Colonic mucosa (tissue), 4 donors: ENCODE measurements at regions not wholly inside any gene's neighbourhood (a gene's known extent, or its start where the extent isn't known, plus 50 kb on each side); places are given as distances from the start of the nearest gene placed in this dataset.
"Not testable (repeated sequence)": the region's sequence is repeated elsewhere in the genome, so short reads cannot be mapped to it uniquely, and the experiment has no call there.

Source experiments
- DNase-seq: peaks from one replicate; pipeline ENCODE4 v3.0.0-alpha.2; 2020
- H3K27ac ChIP-seq: fragments of 200-600 bp; one replicate; pipeline ENCODE4 v1.8.0; 2021
- H3K27me3 ChIP-seq: fragments of 200-600 bp; one replicate; pipeline ENCODE4 v1.8.0; 2021
- H3K36me3 ChIP-seq: fragments of 200-600 bp; one replicate; pipeline ENCODE4 v1.8.0; 2021
- H3K4me1 ChIP-seq: fragments of 200-600 bp; one replicate; pipeline ENCODE4 v1.8.0; 2021; ENCODE audit warnings: mild to moderate bottlenecking
- H3K4me3 ChIP-seq: fragments of 200-600 bp; one replicate; pipeline ENCODE4 v1.8.0; 2021
- H3K9ac ChIP-seq, 2 donors: one replicate each; pipeline ENCODE4 v1.7.0; 2013; ENCODE audit warnings: control low read depth in 2 of 2, low read depth in 2 of 2, low read length in 2 of 2
- H3K9me3 ChIP-seq: fragments of 200-600 bp; one replicate; pipeline ENCODE4 v1.8.0; 2021
- intact Hi-C: fragments of 100-400 bp; cut with DNase I; formaldehyde crosslinking; loops from one replicate; pipeline ENCODE4 v1.14.1; 2022
- TF ChIP-seq, protein P1 (sequence below): fragments of 200-600 bp; IDR thresholded peaks from one replicate; pipeline ENCODE4 v1.8.0; 2022; ENCODE audit warnings: antibody characterized with exemption, mild to moderate bottlenecking
- donor health status: healthy.
- donor health status: DM: no; HTN: no; CAD: no.
- donor health status: DM: no; HTN: no; CAD: no.

- Histone ChIP-seq H3K9me3 (no peaks in the 10 kb centered on the region), H3K4me3 (no peak overlapping the region), H3K4me1 (no peaks in the 10 kb centered on the region), H3K27ac (no peak overlapping the region), H3K9ac (no peak overlapping the region), H3K27me3 (no peaks in the 10 kb centered on the region), H3K36me3 (no peaks in the 10 kb centered on the region)
- TF ChIP-seq, protein P1, sequence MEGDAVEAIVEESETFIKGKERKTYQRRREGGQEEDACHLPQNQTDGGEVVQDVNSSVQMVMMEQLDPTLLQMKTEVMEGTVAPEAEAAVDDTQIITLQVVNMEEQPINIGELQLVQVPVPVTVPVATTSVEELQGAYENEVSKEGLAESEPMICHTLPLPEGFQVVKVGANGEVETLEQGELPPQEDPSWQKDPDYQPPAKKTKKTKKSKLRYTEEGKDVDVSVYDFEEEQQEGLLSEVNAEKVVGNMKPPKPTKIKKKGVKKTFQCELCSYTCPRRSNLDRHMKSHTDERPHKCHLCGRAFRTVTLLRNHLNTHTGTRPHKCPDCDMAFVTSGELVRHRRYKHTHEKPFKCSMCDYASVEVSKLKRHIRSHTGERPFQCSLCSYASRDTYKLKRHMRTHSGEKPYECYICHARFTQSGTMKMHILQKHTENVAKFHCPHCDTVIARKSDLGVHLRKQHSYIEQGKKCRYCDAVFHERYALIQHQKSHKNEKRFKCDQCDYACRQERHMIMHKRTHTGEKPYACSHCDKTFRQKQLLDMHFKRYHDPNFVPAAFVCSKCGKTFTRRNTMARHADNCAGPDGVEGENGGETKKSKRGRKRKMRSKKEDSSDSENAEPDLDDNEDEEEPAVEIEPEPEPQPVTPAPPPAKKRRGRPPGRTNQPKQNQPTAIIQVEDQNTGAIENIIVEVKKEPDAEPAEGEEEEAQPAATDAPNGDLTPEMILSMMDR: no peak
- intact Hi-C loops: no loop called here
- no peak for DNase-seq
These were observed 426.7 kb downstream of the LIG4 start for GRCh38 chr13:107788464-107789165.

- H3K4me1 ChIP-seq, H3K9me3 ChIP-seq, H3K27ac ChIP-seq, DNase-seq, H3K27me3 ChIP-seq, intact Hi-C loops, H3K36me3 ChIP-seq, H3K4me3 ChIP-seq, H3K9ac ChIP-seq: not testable (repeated sequence)
These were observed 432.7 kb downstream of the LIG4 start for GRCh38 chr13:107782646-107783045.

GRCh38 chr13:107778094-107778493, 437.2 kb downstream of the LIG4 start:
- DNase-seq: no peak
- H3K4me1 ChIP-seq: no peaks in the 10 kb centered on the region
- H3K36me3 ChIP-seq: no peaks in the 10 kb centered on the region
- TF ChIP-seq, protein P1: no peak
- H3K9me3 ChIP-seq: no peaks in the 10 kb centered on the region
- H3K27ac ChIP-seq: no peak overlapping the region
- no peaks in the 10 kb centered on the region for H3K27me3 ChIP-seq
- no peak overlapping the region for H3K9ac ChIP-seq
- intact Hi-C loops: no loop called here
- H3K4me3 ChIP-seq: no peak overlapping the region

DNA sequence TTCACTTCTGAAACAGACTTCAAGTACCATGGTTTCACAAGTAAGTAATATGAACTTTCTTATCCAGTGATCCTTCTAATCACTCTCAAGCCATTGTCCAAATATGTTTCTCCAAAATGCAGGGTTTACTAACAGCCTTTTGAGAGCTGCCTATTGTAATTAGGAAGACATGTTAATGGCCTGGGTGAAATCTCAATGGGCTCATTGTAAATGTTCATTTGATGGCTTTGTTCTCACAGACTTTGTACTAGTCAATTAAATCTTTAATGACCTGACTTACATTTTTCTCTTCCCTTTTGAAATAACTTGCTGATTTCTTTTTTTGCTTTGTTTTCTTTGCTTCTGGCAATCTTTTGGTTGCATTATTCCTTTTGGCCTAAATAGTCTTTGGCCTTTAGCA, 444.8 kb downstream of the LIG4 start:
- H3K9me3 ChIP-seq: no peaks in the 10 kb centered on the region
- no peak for DNase-seq
- H3K36me3 ChIP-seq: no peaks in the 10 kb centered on the region
- H3K9ac ChIP-seq: no peak overlapping the region
- no peaks in the 10 kb centered on the region for H3K27me3 ChIP-seq
- no peak overlapping the region for H3K4me3 ChIP-seq
- TF ChIP-seq, protein P1: no peak
- no peaks in the 10 kb centered on the region for H3K4me1 ChIP-seq
- no peak overlapping the region for H3K27ac ChIP-seq
- intact Hi-C loops: no loop called here

GRCh38 chr13:107767119-107767518, 448.2 kb downstream of the LIG4 start:
- no peaks in the 10 kb centered on the region for H3K27me3 ChIP-seq
- H3K4me3 ChIP-seq: no peak overlapping the region
- H3K36me3 ChIP-seq: no peaks in the 10 kb centered on the region
- TF ChIP-seq, protein P1: no peak
- H3K4me1 ChIP-seq: no peaks in the 10 kb centered on the region
- no peak overlapping the region for H3K27ac ChIP-seq
- no peak for DNase-seq
- intact Hi-C loops: no loop called here
- H3K9me3 ChIP-seq: no peaks in the 10 kb centered on the region
- no peak overlapping the region for H3K9ac ChIP-seq

DNA sequence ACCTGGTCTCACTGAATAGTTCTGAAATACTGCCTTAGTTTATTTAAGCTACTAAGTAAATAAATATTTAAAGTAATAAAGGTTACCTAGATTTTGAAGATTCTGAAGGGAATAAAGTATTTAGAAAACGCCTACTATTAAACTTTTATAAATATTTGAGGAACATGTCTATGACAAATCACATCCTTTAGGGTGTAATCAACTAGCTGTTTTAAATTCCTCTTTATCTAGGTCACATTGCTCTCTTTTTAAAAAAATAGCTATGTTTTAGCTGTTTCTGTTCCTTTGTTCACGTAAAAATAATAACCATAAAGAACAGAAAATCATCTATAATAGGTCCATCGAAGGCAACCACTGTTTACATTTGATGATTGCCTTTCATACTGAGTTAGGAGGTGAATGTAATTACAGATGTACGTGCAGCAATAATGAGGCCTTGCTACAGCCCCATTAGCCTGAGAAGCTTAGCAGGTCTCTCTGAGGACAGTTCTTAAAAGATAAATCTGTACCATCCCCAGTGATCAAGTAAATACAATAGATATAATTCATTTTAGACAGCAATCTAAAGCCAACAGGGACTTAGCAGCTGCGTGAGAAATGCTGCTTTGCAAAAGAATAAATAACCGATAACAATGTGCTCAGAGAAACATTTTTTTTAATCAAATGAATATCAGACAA, 449.5 kb downstream of the LIG4 start:
- H3K27me3 ChIP-seq: no peaks in the 10 kb centered on the region
- no peaks in the 10 kb centered on the region for H3K36me3 ChIP-seq
- H3K9ac ChIP-seq: no peak overlapping the region
- no peak overlapping the region for H3K27ac ChIP-seq
- TF ChIP-seq, protein P1: no peak
- H3K9me3 ChIP-seq: no peaks in the 10 kb centered on the region
- no peak overlapping the region for H3K4me3 ChIP-seq
- DNase-seq: no peak
- intact Hi-C loops: no loop called here
- H3K4me1 ChIP-seq: no peaks in the 10 kb centered on the region
